GM19351 (cell line): ENCODE measurements at regions not wholly inside any gene's neighbourhood (a gene's known extent, or its start where the extent isn't known, plus 50 kb on each side); places are given as distances from the start of the nearest gene placed in this dataset.
A peak's percentile ranks its signal among the peaks of the same experiment; 100 is the strongest.

Source experiments
- ATAC-seq: cut with Tn5 transposase; IDR thresholded peaks from one replicate; pipeline ENCODE4 v1.9.1; 2021; ENCODE audit warnings: mild to moderate bottlenecking, moderate library complexity; ENCODE audit not compliant: unreplicated experiment

- no peak for ATAC-seq
These were observed 64.8 kb downstream of the PTHLH start for GRCh38 chr12:27907766-27908165.

GRCh38 chr12:27906658-27907473 lies 65.7 kb downstream of the PTHLH start:
- ATAC-seq: no peak

GRCh38 chr12:27906127-27906500 lies 66.4 kb downstream of the PTHLH start:
- ATAC-seq: no peak

- ATAC-seq: no peak
These were observed 67.0 kb downstream of the PTHLH start for GRCh38 chr12:27905285-27906126.

- no peak for ATAC-seq
These were observed 69.9 kb downstream of the PTHLH start for GRCh38 chr12:27902651-27903050.

- ATAC-seq: no peak
These were observed 70.6 kb downstream of the PTHLH start for GRCh38 chr12:27901959-27902358.

- peak; percentile 68 for ATAC-seq
These were observed 71.3 kb downstream of the PTHLH start for GRCh38 chr12:27900920-27901879.

- no peak for ATAC-seq
These were observed 73.3 kb downstream of the PTHLH start for GRCh38 chr12:27899151-27899661.

- ATAC-seq: no peak
These were observed 74.5 kb downstream of the PTHLH start for GRCh38 chr12:27898022-27898421.

GRCh38 chr12:27896419-27896990 lies 76.0 kb downstream of the PTHLH start:
- ATAC-seq: peak; percentile 57

GRCh38 chr12:27894309-27894708 lies 78.2 kb downstream of the PTHLH start:
- no peak for ATAC-seq

GRCh38 chr12:27879708-27880107 lies 92.8 kb downstream of the PTHLH start:
- ATAC-seq: no peak

- no peak for ATAC-seq
These were observed 95.6 kb upstream of the MANSC4 start for GRCh38 chr12:27875677-27876076.

- ATAC-seq: no peak
These were observed 93.0 kb upstream of the MANSC4 start for GRCh38 chr12:27873010-27873409.

GRCh38 chr12:27871946-27872345 lies 91.9 kb upstream of the MANSC4 start:
- ATAC-seq: no peak

- ATAC-seq: no peak
These were observed 90.9 kb upstream of the MANSC4 start for GRCh38 chr12:27870939-27871338.

GRCh38 chr12:27869567-27869966 lies 89.5 kb upstream of the MANSC4 start:
- no peak for ATAC-seq

GRCh38 chr12:27868139-27868538 lies 88.1 kb upstream of the MANSC4 start:
- ATAC-seq: no peak

- no peak for ATAC-seq
These were observed 86.5 kb upstream of the MANSC4 start for GRCh38 chr12:27866373-27867101.

- ATAC-seq: no peak
These were observed 85.4 kb upstream of the MANSC4 start for GRCh38 chr12:27865421-27865820.
